Body of pancreas (tissue), 4 donors: ENCODE measurements at regions not wholly inside any gene's neighbourhood (a gene's known extent, or its start where the extent isn't known, plus 50 kb on each side); places are given as distances from the start of the nearest gene placed in this dataset.
"Not testable (repeated sequence)": the region's sequence is repeated elsewhere in the genome, so short reads cannot be mapped to it uniquely, and the experiment has no call there.

ENCODE experiments used
- ATAC-seq: fragments of 150-250 bp; one replicate; pipeline ENCODE4 v1.9.1; 2016
- DNase-seq, 4 donors: peaks; one replicate each; pipeline ENCODE4 v3.0.0-alpha.2; 2019
- H3K27ac ChIP-seq, 4 donors: fragments of 200-600 bp; sonication (generic); 1 replicate in 3 of 4; 2 replicates in 1 of 4; pipeline versions ENCODE4 v1.5.1 to v1.6.1; 2016 to 2019; ENCODE audit warnings: mild to moderate bottlenecking in 1 of 4, mixed read lengths in 1 of 4, moderate library complexity in 1 of 4
- H3K27me3 ChIP-seq, 2 donors: fragments of 200-600 bp; sonication (generic); one replicate each; pipeline ENCODE4 v1.6.0; 2016; ENCODE audit warnings: mild to moderate bottlenecking in 1 of 2
- H3K36me3 ChIP-seq, 2 donors: fragments of 200-600 bp; sonication (generic); replicated peaks in 1 of 2; 2 replicates each; pipeline ENCODE4 v1.5.1; 2016; ENCODE audit warnings: low read depth in 2 of 2; ENCODE audit not compliant: insufficient read depth in 1 of 2
- H3K4me1 ChIP-seq: fragments of 200-600 bp; sonication (generic); one replicate; pipeline ENCODE4 v1.6.0; 2016
- H3K4me3 ChIP-seq, 2 donors: fragments of 200-600 bp; sonication (generic); 1 replicate in 1 of 2; 2 replicates in 1 of 2; pipeline ENCODE4 v1.5.1; 2016 to 2019
- H3K9me3 ChIP-seq, 3 donors: fragments of 200-600 bp; sonication (generic); 1 replicate in 2 of 3; 2 replicates in 1 of 3; pipeline ENCODE4 v1.5.1; 2016
- CTCF ChIP-seq, 7 experiments: fragments of 450-650 bp in 4 of 7; fragments of 200-600 bp in 3 of 7; sonication (generic) in 3 of 7; IDR thresholded peaks; one replicate each; pipeline ENCODE4 v1.5.1; 2016 to 2019; ENCODE audit warnings: antibody characterized with exemption in 7 of 7
- POLR2A ChIP-seq, 3 donors: fragments of 450-650 bp; IDR thresholded peaks; one replicate each; pipeline ENCODE4 v1.6.1; 2016; ENCODE audit warnings: antibody characterized with exemption in 3 of 3, mild to moderate bottlenecking in 2 of 3
- WGBS, 2 donors: methylation state at CpG; one replicate each; pipeline ENCODE4 v1.1.5; 2017; 5-methylcytosine and 5-hydroxymethylcytosine counted together
- intact Hi-C: fragments of 100-400 bp; cut with DNase I; formaldehyde crosslinking; loops from one replicate; pipeline ENCODE4 v1.15.1; 2023

DNA sequence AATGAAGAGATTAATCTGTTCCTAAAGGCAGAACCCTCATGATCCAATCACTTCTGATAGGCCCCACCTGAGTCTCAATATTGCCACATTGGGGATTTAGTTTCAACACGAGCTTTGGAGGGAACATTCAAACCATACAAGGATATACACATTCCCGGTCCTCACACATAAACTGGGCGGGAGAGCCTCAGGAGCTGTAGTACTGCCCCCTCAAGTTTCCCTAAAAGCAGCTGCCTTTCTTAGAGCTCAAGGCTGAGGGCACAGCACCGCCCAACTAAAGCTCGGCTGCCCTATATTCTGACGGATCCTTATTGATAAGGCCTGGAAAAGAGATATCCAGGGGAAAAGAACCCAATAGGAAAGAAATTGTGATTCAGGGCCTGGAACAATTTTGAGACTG lies 83.0 kb downstream of the GADD45G start:
- H3K9me3 ChIP-seq = no peaks in the 10 kb centered on the region
- intact Hi-C loops = no loop called here
- no peak for TF ChIP-seq CTCF (IDR thresholded peaks at IDR 0.05)
- no peak for TF ChIP-seq POLR2A (IDR thresholded peaks at IDR 0.05)
- H3K36me3 ChIP-seq = no peaks in the 10 kb centered on the region
- peak overlapping the region in 3 of 4 donors; percentile 92 to 95 (median 92) for H3K27ac ChIP-seq
- no peak for ATAC-seq
- no peaks in the 10 kb centered on the region for H3K27me3 ChIP-seq
- peaks cover 57% of the 10 kb centered on the region for H3K4me1 ChIP-seq
- WGBS, 2 donors = 48 to 61% methylated on average over 6 of the region's 6 CpGs
- no peak for DNase-seq
- H3K4me3 ChIP-seq = no peak overlapping the region

DNA sequence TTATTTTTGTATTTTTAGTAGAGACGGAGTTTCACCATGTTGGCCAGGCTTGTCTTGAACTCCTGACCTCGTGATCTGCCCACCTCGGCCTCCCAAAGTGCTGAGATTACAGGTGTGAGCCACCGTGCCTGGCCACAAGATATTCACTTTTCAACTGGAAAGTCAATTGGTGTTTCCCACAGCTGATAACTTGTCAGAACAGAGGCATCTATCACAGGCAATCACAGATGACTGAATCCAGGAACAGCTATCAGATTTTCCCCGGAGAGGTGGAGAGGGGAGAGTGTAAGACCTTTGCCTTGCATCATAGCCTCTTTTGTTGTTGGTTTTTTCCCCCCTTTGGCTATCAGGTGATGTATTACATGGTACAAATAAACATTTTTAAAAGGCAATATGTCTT lies 84.5 kb downstream of the GADD45G start:
- intact Hi-C loops, H3K4me3 ChIP-seq, H3K9me3 ChIP-seq, ATAC-seq, H3K27me3 ChIP-seq, H3K27ac ChIP-seq, H3K36me3 ChIP-seq, DNase-seq: not testable (repeated sequence)
- 81 to 96% methylated on average over 5 of the region's 5 CpGs for WGBS, 2 donors
- peaks cover 43% of the 10 kb centered on the region for H3K4me1 ChIP-seq

- no peak for ATAC-seq
- Histone ChIP-seq H3K4me3 (no peak overlapping the region), H3K36me3 (no peaks in the 10 kb centered on the region), H3K27ac (no peak overlapping the region), H3K27me3 (no peaks in the 10 kb centered on the region), H3K9me3 (no peaks in the 10 kb centered on the region), H3K4me1 (peaks cover 32% of the 10 kb centered on the region)
- DNase-seq = no peak
- 84% methylated on average over 3 of the region's 3 CpGs for WGBS, 2 donors
- TF ChIP-seq CTCF (IDR thresholded peaks at IDR 0.05) (no peak), POLR2A (IDR thresholded peaks at IDR 0.05) (no peak)
- intact Hi-C loops = loop anchor here (10.0 kb wide), 2 partner anchors 64 to 414 kb away; no protein-coding TSS in a partner anchor
Observed at GRCh38 chr9:89690334-89690912, 85.6 kb downstream of the GADD45G start.

- no peak for DNase-seq
- H3K4me3 ChIP-seq = no peak overlapping the region
- no peaks in the 10 kb centered on the region for H3K4me1 ChIP-seq
- H3K27me3 ChIP-seq = no peaks in the 10 kb centered on the region
- no peaks in the 10 kb centered on the region for H3K36me3 ChIP-seq
- TF ChIP-seq POLR2A (IDR thresholded peaks at IDR 0.05) (no peak), CTCF (IDR thresholded peaks at IDR 0.05) (no peak)
- WGBS, 2 donors = 73 to 87% methylated on average over 5 of the region's 5 CpGs
- intact Hi-C loops = loop anchor here (10.0 kb wide), 2 partner anchors 59 to 409 kb away; no protein-coding TSS in a partner anchor
- no peaks in the 10 kb centered on the region for H3K9me3 ChIP-seq
- H3K27ac ChIP-seq = no peak overlapping the region
- ATAC-seq = no peak
Observed at GRCh38 chr9:89695441-89695891, 90.7 kb downstream of the GADD45G start.

- intact Hi-C loops = loop anchor here (10.0 kb wide), 2 partner anchors 59 to 409 kb away; no protein-coding TSS in a partner anchor
- not testable (repeated sequence) for H3K4me3 ChIP-seq, H3K9me3 ChIP-seq, H3K27me3 ChIP-seq, ATAC-seq, H3K27ac ChIP-seq, H3K36me3 ChIP-seq, DNase-seq, H3K4me1 ChIP-seq
- 97 to 98% methylated on average over 6 of the region's 6 CpGs for WGBS, 2 donors
Observed at GRCh38 chr9:89695979-89696378, 91.2 kb downstream of the GADD45G start.

DNA sequence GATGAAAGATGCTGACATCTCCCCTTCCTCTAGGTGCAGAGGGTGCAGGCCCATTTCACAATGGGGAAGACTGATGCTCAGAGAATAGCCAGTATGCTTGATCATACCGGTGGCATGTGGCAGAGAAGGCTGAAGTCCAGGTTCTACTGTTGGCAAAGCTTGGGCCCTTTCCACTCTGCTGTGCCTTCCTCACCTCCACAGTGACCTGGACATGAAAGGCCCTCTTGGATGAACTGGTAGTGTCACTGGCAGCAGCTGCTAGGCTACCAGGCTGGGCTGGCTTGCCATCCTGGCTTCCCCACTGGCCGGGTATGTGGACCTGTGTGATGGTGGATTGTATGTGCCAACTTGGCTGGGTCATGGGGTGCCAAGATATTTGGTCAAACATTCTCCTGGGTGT lies 92.0 kb downstream of the GADD45G start:
- 83% methylated on average over 2 of the region's 2 CpGs; no CpG with 5 or more reads in 1 of the 2 donors for WGBS, 2 donors
- Histone ChIP-seq H3K4me1 (no peaks in the 10 kb centered on the region), H3K9me3 (no peaks in the 10 kb centered on the region), H3K27ac (no peak overlapping the region), H3K36me3 (no peaks in the 10 kb centered on the region), H3K27me3 (no peaks in the 10 kb centered on the region), H3K4me3 (no peak overlapping the region)
- intact Hi-C loops = loop anchor here (10.0 kb wide), 2 partner anchors 58 to 408 kb away; no protein-coding TSS in a partner anchor
- ATAC-seq (no peak), DNase-seq (no peak)
- TF ChIP-seq POLR2A (IDR thresholded peaks at IDR 0.05) = no peak
- TF ChIP-seq CTCF (IDR thresholded peaks at IDR 0.05) = no peak
